ENCODE measurements at regions not wholly inside any gene's neighbourhood (a gene's known extent, or its start where the extent isn't known, plus 50 kb on each side); places are given as distances from the start of the nearest gene placed in this dataset.

DNA sequence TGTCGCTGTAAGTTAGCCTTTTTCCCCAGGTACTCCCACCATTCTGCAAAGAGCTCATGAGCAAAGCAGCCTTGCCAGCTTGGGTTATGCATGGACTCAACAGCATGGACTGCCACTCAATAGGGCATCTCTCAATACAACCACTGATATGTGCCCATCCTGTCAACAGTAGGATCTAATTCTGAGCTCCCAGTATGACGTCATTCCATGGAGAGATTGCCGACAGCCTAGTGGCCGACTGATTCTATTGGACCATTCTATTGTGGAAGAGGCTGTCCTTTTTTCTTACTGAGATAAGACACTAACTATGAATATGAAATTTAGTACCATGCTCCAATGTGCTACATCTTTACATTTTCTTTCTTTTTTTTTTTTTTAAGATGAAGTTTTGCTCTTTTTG lies 2389.0 kb upstream of the AGA start:
- no peak for DNase-seq (ENCODE audit: low read depth)

DNA sequence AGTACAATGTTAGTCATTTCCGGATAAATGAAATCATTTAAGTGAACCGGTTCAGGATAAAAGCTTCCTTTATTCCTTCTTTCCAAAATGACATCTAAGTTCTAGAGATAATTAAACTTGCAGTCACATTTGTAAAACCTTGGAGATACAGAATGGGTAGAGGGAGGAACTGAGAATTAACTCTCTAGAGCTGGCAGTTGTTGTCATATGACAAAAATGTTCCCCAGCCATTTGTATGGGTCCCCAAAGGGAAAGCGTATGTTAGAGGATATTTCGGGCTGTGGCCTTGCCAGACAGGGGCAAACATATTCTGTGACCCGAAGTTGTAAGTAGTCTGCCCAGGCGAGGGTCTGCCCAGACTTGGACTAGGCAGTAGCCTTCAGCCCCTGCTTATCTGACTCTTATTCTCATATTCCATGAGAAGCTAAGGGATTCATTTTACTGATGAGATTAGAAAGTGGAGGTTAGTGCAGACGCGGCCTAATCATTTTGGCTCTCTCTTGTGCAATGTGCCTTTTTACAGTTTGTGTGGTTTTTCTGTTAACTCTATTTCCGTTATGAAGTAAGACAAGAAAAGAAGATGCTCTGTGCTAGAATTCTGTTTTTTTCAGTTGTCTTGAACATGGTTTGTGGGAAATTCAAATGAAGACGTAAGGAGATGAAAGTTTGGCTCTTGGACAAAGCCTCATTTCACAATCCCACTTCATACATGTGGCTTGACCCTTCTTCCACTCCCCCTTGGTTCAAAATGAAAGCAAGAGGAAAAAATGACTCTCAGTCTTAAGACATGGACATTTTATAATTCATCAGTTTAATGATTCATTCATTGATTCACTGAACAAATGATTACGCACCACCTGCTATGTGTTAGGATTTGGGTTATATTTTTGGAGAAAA lies 2394.2 kb upstream of the AGA start:
- no peak for DNase-seq (ENCODE audit: low read depth)

DNA sequence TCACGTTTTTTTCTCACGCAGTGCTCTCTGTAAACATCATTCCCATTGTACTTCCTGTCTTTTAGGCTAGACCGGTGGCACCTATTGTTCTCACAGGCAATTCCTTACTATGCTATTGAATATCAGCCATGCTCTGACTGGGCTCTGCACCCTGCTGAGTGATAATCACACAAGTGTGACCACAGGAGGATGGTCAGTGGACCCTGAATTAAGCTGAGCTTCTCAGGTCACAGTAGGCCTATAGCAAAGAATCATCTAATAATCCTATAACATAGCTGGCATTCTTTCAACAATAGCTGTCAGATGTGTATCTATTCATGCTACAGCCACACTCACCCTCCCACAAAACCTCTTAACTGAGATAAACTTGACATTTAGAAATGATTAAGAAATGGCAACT lies 2399.8 kb upstream of the TENM3 start:
- DNase-seq (ENCODE audit: low read depth), result no peak

DNA sequence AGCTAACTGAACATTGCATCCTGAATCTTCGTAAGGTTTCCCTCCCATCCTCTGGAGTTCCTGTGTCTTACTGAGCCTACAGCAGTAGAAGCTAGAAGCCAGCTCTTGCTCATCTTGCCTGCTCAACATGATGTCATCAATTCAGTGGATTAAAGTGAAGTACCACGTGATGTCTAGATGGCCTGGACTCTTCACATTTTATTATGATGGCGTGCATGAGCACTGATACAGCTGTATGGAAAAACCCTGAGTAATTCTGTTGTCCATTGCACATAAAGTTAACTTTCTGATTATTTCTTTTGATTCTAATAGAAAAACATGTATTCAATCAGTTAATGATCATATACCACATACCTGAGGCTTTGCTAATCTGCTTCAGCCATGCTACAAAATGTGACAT lies 2387.7 kb upstream of the TENM3 start:
- DNase-seq (ENCODE audit: low read depth), result no peak

DNA sequence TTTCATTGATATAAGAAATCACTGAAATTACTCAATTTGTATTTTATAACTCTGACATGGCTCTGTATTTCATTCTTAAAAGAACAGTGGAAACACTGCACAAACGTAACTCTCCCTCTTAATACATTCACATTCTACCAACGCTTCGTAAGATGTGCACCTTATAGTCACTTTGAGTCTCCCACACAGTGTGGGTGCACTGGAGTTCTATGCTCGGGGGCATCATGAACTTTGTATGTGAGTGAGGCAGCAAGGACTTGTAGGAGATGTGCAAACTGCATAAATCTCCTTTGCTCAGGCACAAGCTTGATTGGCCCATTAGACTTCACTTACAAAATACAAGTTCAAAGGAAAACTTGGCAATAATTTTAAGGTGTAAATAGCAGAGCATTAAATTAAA lies 2385.0 kb upstream of the TENM3 start:
- DNase-seq (ENCODE audit: low read depth), result no peak

DNA sequence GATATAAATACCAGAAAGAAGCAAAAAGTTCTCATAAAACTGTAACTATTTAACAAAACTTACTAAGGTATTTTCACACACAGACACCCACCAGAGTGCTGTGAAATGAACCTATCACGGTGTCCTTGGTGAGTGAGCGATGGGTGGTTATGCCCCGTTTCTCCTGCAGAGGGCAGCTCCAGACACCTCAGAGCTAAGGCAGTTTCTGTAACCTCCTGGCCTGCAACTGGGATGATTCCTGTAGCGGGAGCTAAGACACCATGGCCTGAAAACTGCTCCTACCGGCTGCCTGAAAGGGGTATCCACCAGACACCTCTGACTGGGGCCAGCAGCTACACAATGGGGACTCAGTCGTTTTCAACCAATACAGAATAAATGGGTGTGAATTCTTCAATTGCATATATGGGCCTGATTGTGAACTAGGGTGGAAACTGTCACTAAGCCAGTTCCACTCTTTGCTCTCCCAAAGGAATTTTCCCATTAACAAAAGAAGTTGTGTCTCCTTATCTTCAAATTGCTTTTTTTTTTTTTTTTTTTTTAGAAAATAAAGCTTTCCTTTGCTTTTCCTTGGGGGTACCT lies 2375.8 kb upstream of the TENM3 start:
- DNase-seq (ENCODE audit: low read depth), result no peak

DNA sequence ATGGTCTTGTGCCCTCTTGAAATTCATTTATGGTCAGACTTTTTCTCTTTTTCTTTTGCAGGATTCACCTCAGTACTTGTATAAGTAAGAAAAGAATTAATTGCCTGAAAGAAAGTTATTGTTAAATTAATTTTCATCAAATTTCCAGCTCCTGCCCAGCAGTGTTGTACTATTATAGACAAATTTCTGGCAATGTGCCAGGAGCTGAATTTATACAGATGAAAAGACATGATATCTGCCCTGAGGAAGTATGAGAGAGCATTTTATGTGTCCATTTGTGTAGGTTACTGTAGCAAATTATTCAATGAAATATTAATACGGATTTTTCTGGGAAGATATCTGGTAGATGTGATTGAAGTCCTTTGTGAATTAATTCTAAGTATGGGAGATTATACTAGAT lies 2371.5 kb upstream of the TENM3 start:
- DNase-seq (ENCODE audit: low read depth), result no peak

DNA sequence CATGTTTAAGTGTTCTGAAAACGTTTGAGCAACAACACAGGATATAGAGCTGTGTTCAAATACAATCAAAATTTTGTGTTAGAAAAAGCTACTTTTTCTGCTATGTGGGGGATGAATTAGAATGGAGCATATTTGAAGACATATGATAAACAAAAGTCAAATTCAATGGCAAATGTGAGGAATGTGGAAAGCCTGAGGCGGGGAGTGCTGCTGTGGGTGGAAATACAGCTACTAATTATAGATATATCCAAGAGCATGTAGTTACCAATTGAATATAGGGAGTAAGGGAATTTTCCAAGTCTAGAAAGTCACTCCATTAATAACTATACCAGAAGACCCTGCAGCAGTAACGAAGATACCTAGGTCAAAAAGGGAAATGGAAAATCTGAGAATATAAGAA lies 2370.4 kb upstream of the TENM3 start:
- no peak for DNase-seq (ENCODE audit: low read depth)

DNA sequence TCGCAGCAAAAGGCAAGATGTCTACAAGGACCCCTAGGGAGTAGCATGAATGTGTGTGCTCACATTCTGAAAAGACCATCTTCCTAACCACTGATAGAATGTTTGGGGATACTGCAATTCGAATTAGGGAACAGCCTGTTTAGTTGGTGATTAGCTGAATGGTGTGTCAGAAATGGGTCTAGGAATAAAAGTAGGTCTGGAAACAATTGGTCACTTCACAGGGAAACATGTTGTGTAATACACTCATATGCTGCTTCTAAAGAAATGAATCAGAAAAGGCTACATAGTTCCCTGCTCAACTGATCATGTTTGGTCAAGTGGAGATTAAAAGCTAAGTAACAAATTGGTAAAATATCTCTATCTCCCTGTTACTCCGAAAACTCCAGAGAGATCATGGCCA lies 2362.4 kb upstream of the TENM3 start:
- no peak for DNase-seq (ENCODE audit: low read depth)

DNA sequence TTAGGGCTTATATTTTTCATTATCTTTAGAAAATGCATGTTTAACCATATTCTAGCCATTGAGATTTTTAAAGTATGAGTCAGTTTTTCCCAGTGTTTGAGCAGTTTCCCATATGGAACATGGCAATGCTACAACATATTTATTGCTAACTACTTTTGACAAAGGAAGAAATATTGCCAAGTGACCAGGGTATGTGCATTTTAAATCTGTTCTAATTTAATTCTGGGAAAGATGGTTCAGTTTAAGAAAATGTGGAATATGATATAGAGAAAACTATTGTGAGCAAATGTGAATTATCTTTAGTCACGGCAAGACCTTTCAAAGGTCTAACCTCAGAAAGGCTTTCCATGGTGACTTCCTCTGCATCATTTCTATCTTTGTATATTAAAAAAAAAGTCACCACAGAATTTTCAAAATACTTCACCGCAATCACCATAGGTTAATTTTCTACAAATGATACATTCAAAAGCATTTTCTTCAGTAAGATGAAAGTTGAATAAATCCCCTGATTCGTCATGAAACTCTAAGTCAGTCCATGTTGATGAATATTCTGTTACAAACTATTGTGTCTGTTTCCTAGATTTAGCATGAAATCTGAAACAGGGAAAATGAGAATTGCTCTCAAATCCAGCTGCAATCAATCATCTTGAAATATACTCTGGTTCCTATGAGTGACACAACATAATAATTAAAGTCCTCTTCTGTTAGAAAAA lies 2349.0 kb upstream of the TENM3 start:
- DNase-seq (ENCODE audit: low read depth), result no peak

DNA sequence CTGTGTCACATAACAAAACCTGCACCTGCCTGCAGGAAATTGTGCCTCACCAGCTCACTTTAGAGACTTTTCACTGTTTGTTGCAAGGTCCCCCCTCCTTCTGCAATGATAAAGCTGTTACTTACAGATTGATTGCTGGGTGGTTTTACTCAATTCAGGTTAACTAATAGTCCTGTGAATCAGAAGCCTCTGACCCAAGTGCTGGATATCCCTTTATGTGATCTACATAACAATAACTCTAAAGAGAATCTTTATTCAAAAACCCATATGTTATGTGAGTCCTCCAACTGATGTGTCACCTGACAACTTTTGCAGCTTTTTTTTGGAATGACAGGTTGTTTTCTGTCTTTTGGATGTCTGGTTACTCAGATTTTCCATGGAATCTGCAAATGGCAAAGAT lies 2323.6 kb upstream of the TENM3 start:
- DNase-seq (ENCODE audit: low read depth), result no peak

DNA sequence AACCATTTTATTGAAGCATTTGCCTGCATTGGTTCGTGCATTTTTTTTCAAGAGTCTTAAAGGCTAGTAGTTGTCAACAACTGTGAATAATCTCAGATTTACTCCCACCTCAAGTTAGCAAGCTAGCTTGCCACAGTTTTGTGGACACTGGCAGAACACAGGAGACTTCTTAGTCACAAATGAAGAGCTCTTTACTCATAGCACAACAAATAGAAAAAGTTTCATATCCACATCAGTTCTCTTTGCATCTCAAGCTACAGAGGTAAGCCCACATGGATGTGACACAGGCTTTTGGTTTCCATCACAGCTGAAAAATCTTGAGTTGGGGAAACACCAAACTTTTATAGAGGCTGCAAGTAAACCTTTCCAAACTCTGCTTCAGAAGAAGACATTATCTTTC lies 2315.7 kb upstream of the TENM3 start:
- no peak for DNase-seq (ENCODE audit: low read depth)

DNA sequence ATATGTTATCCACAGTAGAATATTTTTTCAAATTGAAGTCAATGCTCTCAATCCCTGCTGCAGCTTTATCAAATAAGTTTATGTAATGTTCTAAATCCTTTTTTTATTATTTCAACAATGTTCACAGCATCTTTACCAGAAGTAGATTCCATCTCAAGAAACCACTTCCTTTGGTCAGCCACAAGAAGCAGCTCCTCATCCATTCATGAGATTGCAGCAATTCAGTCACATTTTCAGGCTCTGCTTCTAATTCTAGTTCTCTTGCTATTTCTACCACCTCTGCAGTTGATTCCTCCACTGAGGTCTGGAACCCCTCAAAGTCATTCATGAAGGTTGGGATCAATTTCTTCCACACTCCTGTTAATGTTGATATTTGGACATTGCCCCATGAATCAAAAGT lies 2301.3 kb upstream of the TENM3 start:
- DNase-seq (ENCODE audit: low read depth), result no peak

DNA sequence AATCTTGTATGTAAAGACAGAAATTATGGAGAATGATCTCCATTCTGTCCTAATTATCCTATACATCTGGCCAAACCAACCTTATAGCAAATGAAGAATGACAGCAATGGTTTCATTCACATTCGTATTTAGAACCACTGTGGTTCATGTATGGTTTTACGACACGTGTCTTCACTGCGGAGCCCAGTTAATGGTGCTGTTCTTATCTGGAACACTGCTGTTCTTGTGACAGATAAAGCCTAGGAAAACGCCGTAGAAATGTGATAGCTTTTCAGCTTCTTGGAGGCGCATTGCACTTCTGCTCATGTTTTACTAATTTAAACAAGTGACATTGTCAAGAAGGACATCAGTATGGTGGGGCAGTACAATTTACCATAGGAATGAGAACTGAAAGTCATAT lies 2266.4 kb upstream of the TENM3 start:
- no peak for DNase-seq (ENCODE audit: low read depth)

DNA sequence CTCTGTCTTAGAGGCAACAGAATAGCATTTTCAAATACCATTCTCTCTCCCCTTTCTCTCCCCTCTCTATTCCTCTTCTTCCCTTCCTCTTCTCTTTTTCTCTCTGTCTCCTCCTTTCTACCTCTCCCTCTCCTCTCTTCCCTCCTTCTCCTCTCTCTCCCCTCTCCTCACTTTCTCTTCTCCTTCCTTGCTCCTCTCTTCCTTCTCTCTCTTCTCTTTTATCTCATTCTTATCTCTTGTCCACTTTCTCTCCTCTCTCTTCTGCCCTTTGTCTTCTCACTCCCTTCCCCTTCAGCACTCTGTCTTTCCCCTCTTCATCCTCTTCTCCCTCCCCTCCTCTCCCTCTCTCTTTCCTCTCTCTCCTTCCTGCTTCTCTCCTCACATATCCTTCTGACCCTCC lies 2265.8 kb upstream of the TENM3 start:
- no peak for DNase-seq (ENCODE audit: low read depth)

DNA sequence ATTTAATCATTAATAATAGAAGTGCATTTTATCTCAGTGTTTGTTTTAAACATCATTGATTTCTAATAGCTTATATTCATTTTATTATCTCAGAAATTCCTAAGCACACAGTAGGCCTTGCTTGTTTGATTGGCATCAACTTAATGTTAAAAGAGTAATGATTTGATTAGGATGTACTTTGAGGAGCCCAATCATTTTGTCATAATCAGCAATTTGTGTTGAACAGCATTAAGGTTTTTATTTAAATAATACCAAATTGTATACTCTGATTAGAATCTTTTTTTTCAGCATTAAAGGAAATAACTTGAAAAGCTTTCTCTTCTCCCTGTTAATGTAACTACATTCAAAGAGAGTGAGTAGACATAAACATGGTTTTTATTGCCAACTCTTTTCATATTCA lies 2262.0 kb upstream of the TENM3 start:
- no peak for DNase-seq (ENCODE audit: low read depth)

DNA sequence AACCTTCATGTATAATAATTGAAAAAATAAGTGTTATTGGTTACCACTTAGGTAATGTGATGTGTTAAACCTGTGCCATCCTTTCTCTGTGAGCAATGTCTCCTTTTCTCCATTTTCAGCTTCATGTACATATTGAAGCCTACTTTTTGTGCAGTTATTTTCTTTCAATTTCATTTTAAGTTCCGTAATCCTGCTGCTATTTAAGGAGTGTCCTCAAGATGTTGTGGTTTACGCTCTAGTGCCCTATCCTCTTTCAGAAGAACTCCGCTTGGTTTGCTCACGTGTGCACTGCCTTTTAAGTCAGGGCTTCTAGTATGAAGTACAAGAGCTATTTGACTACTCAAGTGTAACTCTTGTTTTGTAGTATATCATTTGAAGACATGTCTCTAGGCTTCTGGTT lies 2253.2 kb upstream of the TENM3 start:
- DNase-seq (ENCODE audit: low read depth), result no peak

DNA sequence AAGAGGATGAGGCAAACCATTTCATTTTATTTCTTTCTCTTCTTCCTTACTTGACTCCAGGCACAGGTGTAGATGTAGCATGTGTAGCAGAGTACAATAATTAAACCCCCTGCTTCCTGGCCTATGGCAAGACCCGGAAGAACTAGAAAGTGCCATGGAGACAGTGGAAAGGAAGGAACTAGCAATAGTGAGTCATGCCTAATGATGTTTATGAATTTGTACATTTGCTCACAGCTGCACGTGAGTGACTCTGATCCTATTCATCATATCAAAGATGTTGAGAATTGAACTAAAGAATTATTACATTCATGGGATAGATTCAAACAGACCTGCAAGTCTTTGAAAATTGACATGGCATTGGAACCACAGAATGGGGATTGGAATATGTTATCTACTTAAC lies 2233.9 kb upstream of the TENM3 start:
- no peak for DNase-seq (ENCODE audit: low read depth)

DNA sequence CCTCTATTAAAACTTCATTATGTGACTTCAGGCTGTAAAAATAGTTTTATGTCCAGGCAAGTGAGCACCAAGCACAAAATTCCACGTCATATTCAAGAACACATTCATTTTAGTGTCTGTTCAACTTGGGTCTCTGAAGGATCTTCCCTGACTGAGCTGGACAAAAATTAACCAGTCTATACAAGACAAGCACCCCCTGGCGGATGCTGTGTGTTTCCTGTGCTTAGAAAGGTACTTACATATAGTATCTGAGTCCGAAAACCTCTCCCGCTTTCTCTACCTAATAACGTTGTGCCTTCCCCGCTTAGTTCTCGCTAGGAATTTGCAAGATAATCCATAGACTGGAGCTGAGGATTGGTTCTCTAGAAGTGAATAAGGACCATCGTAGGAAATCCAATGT lies 2214.5 kb upstream of the TENM3 start:
- DNase-seq (ENCODE audit: low read depth), result no peak

DNA sequence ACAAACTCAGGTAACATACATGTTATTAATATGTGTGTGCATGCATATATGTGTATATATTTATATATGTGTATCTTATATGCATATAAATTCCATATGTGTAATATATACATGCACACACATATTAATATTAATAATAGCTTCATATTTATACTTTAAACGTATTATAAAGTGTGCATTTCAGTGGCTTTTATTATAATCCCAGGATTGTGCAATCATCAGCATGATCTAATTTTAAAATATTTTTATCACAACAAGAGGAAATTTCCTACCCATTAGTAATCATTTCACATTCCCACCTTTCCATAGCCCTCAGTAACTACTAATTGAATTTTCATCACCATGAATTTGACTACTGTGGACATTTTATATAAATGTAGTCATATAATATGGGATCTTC lies 2211.9 kb upstream of the TENM3 start:
- no peak for DNase-seq (ENCODE audit: low read depth)

DNA sequence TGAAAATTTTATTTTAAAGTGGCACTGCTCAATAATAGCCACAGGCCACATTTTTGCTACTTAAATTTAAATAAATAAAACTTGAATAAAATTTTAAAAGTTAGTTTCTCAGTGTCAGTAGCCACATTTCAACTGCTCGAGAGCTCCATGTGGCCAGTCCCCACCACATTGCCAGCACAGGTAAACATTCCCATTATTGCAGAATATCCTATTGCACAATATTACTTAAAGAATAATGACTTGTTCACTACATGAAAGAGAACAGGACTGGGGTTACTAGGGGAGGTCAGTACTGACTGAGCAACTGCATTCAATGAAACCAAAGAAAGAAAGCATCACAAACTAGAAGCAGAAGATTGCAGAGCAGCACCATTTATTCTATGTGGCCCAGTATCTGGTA lies 2201.6 kb upstream of the TENM3 start:
- no peak for DNase-seq (ENCODE audit: low read depth)

DNA sequence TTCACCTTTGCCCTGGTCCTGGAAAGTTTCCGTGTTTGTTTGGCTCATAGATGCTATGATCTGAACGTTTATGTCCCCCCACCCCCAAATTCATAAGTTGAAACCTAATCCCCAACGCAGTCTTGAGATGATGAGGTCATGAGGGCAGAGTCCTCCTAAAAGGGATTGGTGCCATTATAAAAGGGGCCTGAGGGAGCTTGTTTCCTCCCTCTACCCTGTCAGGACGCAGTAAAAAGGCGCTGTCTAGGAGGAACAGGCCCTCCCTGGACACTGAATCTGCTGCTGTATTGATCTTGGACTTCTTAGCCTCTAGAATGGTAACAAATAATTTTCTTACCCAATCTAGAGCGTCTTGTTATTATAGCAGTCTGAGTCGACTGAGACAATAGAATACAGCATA lies 2190.6 kb upstream of the TENM3 start:
- no peak for DNase-seq (ENCODE audit: low read depth)

DNA sequence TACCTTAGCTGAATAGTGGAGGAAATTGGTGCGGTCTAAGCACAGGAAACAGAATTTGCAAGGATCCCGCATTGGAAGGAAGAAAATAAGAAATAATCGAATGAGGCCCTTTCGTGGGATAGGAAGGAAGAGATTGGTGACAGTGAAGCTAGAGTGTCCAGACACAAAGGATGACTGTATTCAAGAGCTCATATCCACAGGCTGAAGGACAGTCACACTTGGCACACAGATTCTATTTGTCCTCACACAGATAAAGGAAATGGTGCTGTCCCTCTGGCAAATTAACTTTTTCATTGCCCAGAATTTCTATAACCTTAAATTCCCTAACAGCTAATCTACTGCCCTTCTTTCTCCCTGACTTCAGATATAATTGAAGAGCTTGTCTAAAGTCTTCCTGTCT lies 2188.9 kb upstream of the TENM3 start:
- no peak for DNase-seq (ENCODE audit: low read depth)
